Ovary (tissue), 7 donors: ENCODE measurements at regions not wholly inside any gene's neighbourhood (a gene's known extent, or its start where the extent isn't known, plus 50 kb on each side); places are given as distances from the start of the nearest gene placed in this dataset.

Experiments
- DNase-seq, 5 donors: peaks; one replicate each; pipeline ENCODE4 v3.0.0-alpha.2; 2019 to 2020
- H3K27ac ChIP-seq, 2 donors: fragments of 200-600 bp; one replicate each; pipeline versions ENCODE4 v1.5.1 to v1.8.0; 2019 to 2022
- H3K27me3 ChIP-seq: fragments of 200-600 bp; one replicate; pipeline ENCODE4 v1.8.0; 2022
- H3K36me3 ChIP-seq: fragments of 200-600 bp; sonication (generic); one replicate; pipeline ENCODE4 v1.5.1; 2019
- H3K4me1 ChIP-seq: one replicate; pipeline ENCODE4 v1.8.1; 2013; ENCODE audit warnings: mild to moderate bottlenecking, moderate library complexity; ENCODE audit not compliant: insufficient read depth
- H3K4me3 ChIP-seq: fragments of 200-600 bp; sonication (generic); one replicate; pipeline ENCODE4 v1.5.1; 2017
- H3K9me3 ChIP-seq, 2 donors: fragments of 200-600 bp in 1 of 2; sonication (generic) in 1 of 2; one replicate each; pipeline versions ENCODE4 v1.5.1 to v1.8.1; 2013 to 2019; ENCODE audit warnings: mild to moderate bottlenecking in 1 of 2, moderate library complexity in 1 of 2
- EP300 ChIP-seq: sonication (generic); formaldehyde crosslinking; IDR thresholded peaks from one replicate; pipeline ENCODE4 v1.6.1; 2017; ENCODE audit warnings: antibody characterized with exemption
- POLR2A ChIP-seq: fragments of 450-650 bp; IDR thresholded peaks from one replicate; pipeline ENCODE4 v1.6.1; 2017; ENCODE audit warnings: antibody characterized with exemption, mild to moderate bottlenecking, moderate library complexity
- WGBS, 3 donors: extraction: QIAGEN DNeasy Blood & Tissue Kit in 1 of 3; methylation state at CpG; one replicate each; pipeline versions ENCODE4 v1.1.5 to v1.1.7; 2013 to 2017; 5-methylcytosine and 5-hydroxymethylcytosine counted together
- intact Hi-C, 4 donors: fragments of 100-400 bp; cut with DNase I; formaldehyde crosslinking; loops; one replicate each; pipeline versions ENCODE4 v1.11.0 to v1.15.1; 2022 to 2023
- TF ChIP-seq, protein P1 (sequence below), 3 donors: fragments of 450-650 bp in 2 of 3; fragments of 200-600 bp in 1 of 3; IDR thresholded peaks; one replicate each; pipeline versions ENCODE4 v1.5.1 to v1.8.0; 2016 to 2022; ENCODE audit warnings: antibody characterized with exemption in 3 of 3, mild to moderate bottlenecking in 1 of 3
- donor health status: DM: no; HTN: no; CAD: no; lungs with moderate emphysema.
- donor health status: DM: no; HTN: no; CAD: no.
- donor health status: Bipolar disorder and iron deficiency.
- donor health status: DM: no; HTN: no; CAD: no.
- donor health status: DM: yes; HTN: yes; CAD: no.

DNA sequence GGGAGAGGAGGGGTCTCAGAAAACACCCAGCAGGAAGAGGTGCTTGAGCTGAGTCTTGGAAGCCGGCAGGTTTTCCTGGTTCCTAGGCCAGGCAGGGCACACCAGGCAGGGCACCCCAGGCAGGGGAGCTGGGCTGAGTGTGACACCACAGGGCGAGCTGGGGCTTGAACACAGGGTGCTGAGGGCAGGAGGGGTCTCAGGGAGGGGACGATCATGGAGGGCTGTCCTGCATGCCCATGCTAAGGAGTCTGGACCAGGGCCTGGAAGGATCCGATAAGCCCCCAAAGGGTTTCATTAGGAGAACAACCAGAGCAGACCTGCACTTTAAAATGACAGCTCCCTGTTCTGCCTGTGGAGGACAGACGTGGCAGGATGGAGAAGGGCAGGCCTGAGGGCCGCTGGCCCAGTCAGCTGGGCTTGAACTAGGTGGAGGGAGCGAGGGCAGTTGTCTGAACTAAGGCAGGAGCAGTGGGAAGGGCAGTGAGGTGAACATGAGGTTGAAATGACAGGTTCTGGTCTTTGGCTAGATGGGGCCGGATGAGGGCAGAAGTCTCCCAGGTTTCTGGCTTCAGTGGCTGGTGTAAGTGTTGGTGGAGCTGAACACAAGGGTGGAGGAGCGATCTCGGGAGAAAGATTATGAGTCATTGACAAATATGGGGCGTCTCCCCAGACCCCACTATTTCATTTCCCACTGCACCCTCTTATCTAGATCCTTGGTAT, 171.0 kb upstream of the PZP start:
- intact Hi-C loops: no loop called here
- H3K27me3 ChIP-seq: no peaks in the 10 kb centered on the region
- no peaks in the 10 kb centered on the region for H3K36me3 ChIP-seq
- H3K27ac ChIP-seq: no peak overlapping the region
- no peak overlapping the region for H3K4me3 ChIP-seq
- no peaks in the 10 kb centered on the region for H3K4me1 ChIP-seq
- H3K9me3 ChIP-seq: no peaks in the 10 kb centered on the region
- no peak for DNase-seq
- 88 to 91% (median 89%) methylated on average over 11 of the region's 11 CpGs for WGBS, 3 donors
- no peak for TF ChIP-seq EP300
- TF ChIP-seq, protein P1, sequence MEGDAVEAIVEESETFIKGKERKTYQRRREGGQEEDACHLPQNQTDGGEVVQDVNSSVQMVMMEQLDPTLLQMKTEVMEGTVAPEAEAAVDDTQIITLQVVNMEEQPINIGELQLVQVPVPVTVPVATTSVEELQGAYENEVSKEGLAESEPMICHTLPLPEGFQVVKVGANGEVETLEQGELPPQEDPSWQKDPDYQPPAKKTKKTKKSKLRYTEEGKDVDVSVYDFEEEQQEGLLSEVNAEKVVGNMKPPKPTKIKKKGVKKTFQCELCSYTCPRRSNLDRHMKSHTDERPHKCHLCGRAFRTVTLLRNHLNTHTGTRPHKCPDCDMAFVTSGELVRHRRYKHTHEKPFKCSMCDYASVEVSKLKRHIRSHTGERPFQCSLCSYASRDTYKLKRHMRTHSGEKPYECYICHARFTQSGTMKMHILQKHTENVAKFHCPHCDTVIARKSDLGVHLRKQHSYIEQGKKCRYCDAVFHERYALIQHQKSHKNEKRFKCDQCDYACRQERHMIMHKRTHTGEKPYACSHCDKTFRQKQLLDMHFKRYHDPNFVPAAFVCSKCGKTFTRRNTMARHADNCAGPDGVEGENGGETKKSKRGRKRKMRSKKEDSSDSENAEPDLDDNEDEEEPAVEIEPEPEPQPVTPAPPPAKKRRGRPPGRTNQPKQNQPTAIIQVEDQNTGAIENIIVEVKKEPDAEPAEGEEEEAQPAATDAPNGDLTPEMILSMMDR (IDR thresholded peaks at IDR 0.05): no peak
- TF ChIP-seq POLR2A: no peak

DNA sequence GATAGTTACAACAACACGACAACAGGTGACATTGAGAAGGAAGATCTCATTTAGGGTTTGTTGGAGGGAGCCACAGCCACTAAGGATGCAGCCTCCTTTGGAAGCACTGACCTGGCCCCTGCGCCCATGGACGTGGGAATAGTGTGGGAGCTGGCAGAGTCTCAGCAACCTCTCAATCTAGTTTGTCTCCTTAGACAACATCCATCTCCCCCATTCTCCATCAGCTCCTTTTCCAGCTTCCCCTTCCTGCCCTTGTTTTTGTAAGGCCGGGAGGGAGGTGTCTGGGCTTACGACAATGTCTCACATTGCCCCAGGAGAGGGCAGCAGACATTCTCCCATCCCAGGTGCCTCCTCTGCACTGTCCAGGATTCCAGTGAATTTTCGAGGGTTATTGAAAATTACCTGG, 170.2 kb upstream of the PZP start:
- intact Hi-C loops: no loop called here
- no peaks in the 10 kb centered on the region for H3K9me3 ChIP-seq
- H3K4me1 ChIP-seq: no peaks in the 10 kb centered on the region
- TF ChIP-seq, protein P1 (IDR thresholded peaks at IDR 0.05): no peak
- H3K36me3 ChIP-seq: no peaks in the 10 kb centered on the region
- H3K4me3 ChIP-seq: no peak overlapping the region
- 33 to 45% (median 37%) methylated on average over 6 of the region's 6 CpGs for WGBS, 3 donors
- no peak for DNase-seq
- H3K27me3 ChIP-seq: no peaks in the 10 kb centered on the region
- no peak overlapping the region for H3K27ac ChIP-seq

DNA sequence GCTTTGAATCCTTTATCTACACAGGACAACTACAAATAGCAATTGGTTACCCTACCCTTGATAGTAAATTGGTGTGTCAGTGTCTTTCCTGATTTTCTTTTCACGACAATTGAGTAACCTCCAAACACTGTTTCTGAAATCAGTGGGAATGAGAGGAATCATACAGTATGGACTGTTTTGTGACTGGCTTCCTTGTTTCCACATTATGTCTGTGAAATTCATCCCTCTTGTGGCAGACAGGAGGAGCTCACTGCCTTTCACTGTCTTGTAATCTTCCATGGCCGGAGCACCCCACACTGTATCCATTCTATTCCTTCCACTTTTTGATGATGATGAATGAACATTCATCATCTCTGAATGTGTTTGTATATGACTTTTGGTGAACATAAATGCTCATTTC, 164.0 kb upstream of the PZP start:
- WGBS, 3 donors: 62 to 80% (median 69%) methylated on average over 2 of the region's 2 CpGs
- H3K4me1 ChIP-seq: no peaks in the 10 kb centered on the region
- TF ChIP-seq EP300: no peak
- TF ChIP-seq POLR2A: no peak
- TF ChIP-seq, protein P1 (IDR thresholded peaks at IDR 0.05): no peak
- no peaks in the 10 kb centered on the region for H3K27me3 ChIP-seq
- H3K27ac ChIP-seq: no peak overlapping the region
- H3K9me3 ChIP-seq: no peaks in the 10 kb centered on the region
- H3K36me3 ChIP-seq: no peaks in the 10 kb centered on the region
- H3K4me3 ChIP-seq: no peak overlapping the region
- intact Hi-C loops: no loop called here
- DNase-seq: no peak

DNA sequence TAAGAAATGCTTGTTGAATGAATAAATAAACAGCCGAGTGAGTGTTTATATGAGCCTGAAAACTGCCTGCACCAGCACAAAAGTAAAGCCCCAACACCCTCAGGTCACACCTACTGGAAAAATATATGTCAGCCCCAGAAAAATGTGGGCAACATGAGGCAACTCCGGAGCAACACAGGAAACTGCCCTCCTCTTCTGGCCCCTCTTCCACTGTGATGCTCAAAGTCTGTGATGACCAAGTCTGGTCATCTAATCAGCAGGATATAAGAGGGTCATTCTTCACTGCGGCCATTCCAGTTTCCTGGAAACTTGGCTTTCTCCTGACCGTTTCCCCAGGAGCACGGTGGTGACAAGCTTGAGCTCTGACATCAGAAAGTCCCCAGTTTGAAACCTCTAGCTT, 159.6 kb upstream of the PZP start:
- 82 to 85% (median 82%) methylated on average over 5 of the region's 5 CpGs for WGBS, 3 donors
- no peak for TF ChIP-seq EP300
- TF ChIP-seq, protein P1 (IDR thresholded peaks at IDR 0.05): no peak
- no peak for TF ChIP-seq POLR2A
- Histone ChIP-seq H3K4me1 (peaks cover 5% of the 10 kb centered on the region), H3K9me3 (no peaks in the 10 kb centered on the region), H3K4me3 (no peak overlapping the region), H3K36me3 (no peaks in the 10 kb centered on the region), H3K27me3 (no peaks in the 10 kb centered on the region), H3K27ac (no peak overlapping the region)
- intact Hi-C loops: no loop called here
- DNase-seq: no peak
